ENCODE measurements at regions not wholly inside any gene's neighbourhood (a gene's known extent, or its start where the extent isn't known, plus 50 kb on each side); places are given as distances from the start of the nearest gene placed in this dataset.

DNA sequence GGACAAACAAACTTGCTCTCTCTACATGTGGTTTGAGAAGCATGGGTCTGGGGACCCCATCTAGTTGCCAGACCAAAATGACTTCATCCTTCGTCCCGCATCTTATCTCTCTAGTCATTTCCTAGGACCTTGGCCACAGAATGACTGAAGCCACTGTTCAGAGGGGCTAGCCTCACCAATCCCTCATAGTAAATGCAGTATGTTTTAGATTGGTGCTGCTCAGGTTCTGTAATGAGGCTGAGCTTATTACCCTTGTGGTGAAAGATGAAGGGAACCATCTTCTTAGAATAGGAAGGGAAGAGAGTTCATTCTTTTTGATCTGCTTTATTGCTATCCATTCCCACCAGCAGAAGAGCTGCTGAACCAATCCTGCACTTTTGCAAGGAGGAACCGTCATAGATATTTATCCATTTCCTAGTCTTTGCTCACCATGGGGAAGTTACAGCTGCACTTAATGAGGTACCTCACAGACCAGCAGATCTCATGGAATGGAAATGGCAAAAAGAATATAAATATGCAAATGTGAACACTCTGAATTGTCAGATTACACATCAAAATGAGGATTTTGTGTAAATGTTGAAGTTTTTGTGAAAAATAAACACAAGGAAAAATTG is 436.7 kb downstream of the LPIN1 start:
- TF ChIP-seq CTCF (IDR thresholded peaks at IDR 0.05) (no peak), POLR2A (IDR thresholded peaks at IDR 0.05) (no peak)
